ENCODE measurements at regions not wholly inside any gene's neighbourhood (a gene's known extent, or its start where the extent isn't known, plus 50 kb on each side); places are given as distances from the start of the nearest gene placed in this dataset.

DNA sequence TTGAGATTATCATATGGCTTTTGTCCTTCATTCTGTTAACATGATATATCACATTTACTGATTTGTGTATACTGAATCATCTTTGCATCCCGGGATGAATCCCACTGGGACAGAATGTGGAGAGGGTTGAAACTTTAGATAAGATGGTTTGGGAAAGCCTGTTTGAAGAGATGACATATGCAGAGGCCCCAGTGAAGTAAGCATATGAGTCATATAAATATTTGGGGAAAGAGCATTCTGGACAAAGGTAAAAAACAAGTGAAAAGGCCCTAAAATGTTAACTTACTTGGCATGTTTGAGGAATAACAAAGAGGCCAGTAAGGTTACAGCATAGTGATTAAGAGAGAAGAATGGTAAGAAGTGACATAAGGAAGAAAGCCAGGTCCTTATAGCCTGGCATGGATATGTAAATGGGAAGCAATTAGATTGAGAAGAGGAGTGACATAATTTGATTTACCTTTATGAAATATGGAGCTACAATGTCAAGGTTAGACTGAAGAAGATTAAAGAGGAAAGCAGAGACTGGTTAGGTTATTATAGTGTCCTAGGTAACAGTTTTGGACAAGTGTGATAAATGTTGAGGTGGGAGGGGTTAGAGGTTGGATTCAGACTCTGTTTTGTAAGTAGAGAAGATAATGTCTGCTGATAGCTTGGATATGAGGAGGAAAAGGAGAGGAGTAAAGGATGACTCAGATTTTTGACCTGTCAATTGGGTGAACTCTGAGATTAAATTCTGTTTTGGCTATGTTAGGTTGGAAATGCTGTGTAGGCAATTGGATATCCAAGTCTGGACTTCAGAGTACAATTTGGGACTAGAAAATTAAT, 54.6 kb upstream of the DRP2 start:
- H3K4me1 ChIP-seq (ENCODE audit: control insufficient read depth, insufficient read depth, low read length), result no peaks in the 10 kb centered on the region
- CTCF ChIA-PET, result no interaction called here
- H3K27ac ChIP-seq (ENCODE audit: extremely low read depth, low read depth, low read length), result no peak overlapping the region
- H3K9me3 ChIP-seq (ENCODE audit: control insufficient read depth, insufficient read depth, low read depth, low read length), result no peaks in the 10 kb centered on the region
- H3K4me3 ChIP-seq (ENCODE audit: low read depth, low read length), result no peak overlapping the region
- POLR2A ChIA-PET, result no interaction called here
- peaks cover 8 to 18% of the 10 kb centered on the region in 2 experiments; a peak in 2 of 3 replicates for H3K36me3 ChIP-seq (ENCODE audit: control insufficient read depth in 2 of 2, insufficient read depth in 1 of 2, low read length in 2 of 2)
- TF ChIP-seq ZNF629 (tag by site-specific recombination; IDR thresholded peaks at IDR 0.05) (peak; percentile 49; the same call in 1 of the 2 replicates), SCRT2 (tag by site-specific recombination; IDR thresholded peaks at IDR 0.05) (no peak), ZNF624 (tag by site-specific recombination; IDR thresholded peaks at IDR 0.05) (no peak), ZNF248 (tag by site-specific recombination; IDR thresholded peaks at IDR 0.05) (no peak), OSR2 (tag by site-specific recombination; IDR thresholded peaks at IDR 0.05) (no peak)
- TF ChIP-seq, protein P1, sequence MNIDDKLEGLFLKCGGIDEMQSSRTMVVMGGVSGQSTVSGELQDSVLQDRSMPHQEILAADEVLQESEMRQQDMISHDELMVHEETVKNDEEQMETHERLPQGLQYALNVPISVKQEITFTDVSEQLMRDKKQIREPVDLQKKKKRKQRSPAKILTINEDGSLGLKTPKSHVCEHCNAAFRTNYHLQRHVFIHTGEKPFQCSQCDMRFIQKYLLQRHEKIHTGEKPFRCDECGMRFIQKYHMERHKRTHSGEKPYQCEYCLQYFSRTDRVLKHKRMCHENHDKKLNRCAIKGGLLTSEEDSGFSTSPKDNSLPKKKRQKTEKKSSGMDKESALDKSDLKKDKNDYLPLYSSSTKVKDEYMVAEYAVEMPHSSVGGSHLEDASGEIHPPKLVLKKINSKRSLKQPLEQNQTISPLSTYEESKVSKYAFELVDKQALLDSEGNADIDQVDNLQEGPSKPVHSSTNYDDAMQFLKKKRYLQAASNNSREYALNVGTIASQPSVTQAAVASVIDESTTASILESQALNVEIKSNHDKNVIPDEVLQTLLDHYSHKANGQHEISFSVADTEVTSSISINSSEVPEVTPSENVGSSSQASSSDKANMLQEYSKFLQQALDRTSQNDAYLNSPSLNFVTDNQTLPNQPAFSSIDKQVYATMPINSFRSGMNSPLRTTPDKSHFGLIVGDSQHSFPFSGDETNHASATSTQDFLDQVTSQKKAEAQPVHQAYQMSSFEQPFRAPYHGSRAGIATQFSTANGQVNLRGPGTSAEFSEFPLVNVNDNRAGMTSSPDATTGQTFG (tag by site-specific recombination; IDR thresholded peaks at IDR 0.05; ENCODE audit: borderline replicate concordance), result 0 out of 2 replicates have a peak, but pooled peaks have one; percentile 24
- TF ChIP-seq, protein P2, sequence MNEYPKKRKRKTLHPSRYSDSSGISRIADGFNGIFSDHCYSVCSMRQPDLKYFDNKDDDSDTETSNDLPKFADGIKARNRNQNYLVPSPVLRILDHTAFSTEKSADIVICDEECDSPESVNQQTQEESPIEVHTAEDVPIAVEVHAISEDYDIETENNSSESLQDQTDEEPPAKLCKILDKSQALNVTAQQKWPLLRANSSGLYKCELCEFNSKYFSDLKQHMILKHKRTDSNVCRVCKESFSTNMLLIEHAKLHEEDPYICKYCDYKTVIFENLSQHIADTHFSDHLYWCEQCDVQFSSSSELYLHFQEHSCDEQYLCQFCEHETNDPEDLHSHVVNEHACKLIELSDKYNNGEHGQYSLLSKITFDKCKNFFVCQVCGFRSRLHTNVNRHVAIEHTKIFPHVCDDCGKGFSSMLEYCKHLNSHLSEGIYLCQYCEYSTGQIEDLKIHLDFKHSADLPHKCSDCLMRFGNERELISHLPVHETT (tag by site-specific recombination; IDR thresholded peaks at IDR 0.05), result no peak
- TF ChIP-seq, protein P3, sequence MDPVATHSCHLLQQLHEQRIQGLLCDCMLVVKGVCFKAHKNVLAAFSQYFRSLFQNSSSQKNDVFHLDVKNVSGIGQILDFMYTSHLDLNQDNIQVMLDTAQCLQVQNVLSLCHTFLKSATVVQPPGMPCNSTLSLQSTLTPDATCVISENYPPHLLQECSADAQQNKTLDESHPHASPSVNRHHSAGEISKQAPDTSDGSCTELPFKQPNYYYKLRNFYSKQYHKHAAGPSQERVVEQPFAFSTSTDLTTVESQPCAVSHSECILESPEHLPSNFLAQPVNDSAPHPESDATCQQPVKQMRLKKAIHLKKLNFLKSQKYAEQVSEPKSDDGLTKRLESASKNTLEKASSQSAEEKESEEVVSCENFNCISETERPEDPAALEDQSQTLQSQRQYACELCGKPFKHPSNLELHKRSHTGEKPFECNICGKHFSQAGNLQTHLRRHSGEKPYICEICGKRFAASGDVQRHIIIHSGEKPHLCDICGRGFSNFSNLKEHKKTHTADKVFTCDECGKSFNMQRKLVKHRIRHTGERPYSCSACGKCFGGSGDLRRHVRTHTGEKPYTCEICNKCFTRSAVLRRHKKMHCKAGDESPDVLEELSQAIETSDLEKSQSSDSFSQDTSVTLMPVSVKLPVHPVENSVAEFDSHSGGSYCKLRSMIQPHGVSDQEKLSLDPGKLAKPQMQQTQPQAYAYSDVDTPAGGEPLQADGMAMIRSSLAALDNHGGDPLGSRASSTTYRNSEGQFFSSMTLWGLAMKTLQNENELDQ (tag by site-specific recombination; IDR thresholded peaks at IDR 0.05; ENCODE audit: low read depth), result no peak
- TF ChIP-seq, protein P4, sequence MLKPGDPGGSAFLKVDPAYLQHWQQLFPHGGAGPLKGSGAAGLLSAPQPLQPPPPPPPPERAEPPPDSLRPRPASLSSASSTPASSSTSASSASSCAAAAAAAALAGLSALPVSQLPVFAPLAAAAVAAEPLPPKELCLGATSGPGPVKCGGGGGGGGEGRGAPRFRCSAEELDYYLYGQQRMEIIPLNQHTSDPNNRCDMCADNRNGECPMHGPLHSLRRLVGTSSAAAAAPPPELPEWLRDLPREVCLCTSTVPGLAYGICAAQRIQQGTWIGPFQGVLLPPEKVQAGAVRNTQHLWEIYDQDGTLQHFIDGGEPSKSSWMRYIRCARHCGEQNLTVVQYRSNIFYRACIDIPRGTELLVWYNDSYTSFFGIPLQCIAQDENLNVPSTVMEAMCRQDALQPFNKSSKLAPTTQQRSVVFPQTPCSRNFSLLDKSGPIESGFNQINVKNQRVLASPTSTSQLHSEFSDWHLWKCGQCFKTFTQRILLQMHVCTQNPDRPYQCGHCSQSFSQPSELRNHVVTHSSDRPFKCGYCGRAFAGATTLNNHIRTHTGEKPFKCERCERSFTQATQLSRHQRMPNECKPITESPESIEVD (tag by site-specific recombination; IDR thresholded peaks at IDR 0.05), result no peak
- TF ChIP-seq, protein P5, sequence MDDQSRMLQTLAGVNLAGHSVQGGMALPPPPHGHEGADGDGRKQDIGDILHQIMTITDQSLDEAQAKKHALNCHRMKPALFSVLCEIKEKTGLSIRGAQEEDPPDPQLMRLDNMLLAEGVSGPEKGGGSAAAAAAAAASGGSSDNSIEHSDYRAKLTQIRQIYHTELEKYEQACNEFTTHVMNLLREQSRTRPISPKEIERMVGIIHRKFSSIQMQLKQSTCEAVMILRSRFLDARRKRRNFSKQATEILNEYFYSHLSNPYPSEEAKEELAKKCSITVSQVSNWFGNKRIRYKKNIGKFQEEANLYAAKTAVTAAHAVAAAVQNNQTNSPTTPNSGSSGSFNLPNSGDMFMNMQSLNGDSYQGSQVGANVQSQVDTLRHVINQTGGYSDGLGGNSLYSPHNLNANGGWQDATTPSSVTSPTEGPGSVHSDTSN (CRISPR knock-in tag; IDR thresholded peaks at IDR 0.05), result no peak
- TF ChIP-seq, protein P6, sequence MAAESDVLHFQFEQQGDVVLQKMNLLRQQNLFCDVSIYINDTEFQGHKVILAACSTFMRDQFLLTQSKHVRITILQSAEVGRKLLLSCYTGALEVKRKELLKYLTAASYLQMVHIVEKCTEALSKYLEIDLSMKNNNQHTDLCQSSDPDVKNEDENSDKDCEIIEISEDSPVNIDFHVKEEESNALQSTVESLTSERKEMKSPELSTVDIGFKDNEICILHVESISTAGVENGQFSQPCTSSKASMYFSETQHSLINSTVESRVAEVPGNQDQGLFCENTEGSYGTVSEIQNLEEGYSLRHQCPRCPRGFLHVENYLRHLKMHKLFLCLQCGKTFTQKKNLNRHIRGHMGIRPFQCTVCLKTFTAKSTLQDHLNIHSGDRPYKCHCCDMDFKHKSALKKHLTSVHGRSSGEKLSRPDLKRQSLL (tag by site-specific recombination; IDR thresholded peaks at IDR 0.05), result no peak
